H1 (cell line): ENCODE measurements at regions not wholly inside any gene's neighbourhood (a gene's known extent, or its start where the extent isn't known, plus 50 kb on each side); places are given as distances from the start of the nearest gene placed in this dataset.

Experiments
- CTCF ChIA-PET: fragments of 300-600 bp; sonication (Branson Sonifier 250); formaldehyde crosslinking; loops from one replicate; lab custom pipeline; 2021; ENCODE audit not compliant: partially characterized antibody; lab: Charles Lee
- POLR2A ChIA-PET: fragments of 300-600 bp; sonication (Branson Sonifier 250); formaldehyde crosslinking; loops from one replicate; lab custom pipeline; 2021; ENCODE audit warnings: inconsistent platforms; ENCODE audit not compliant: partially characterized antibody; lab: Charles Lee
- DNase-seq, 2 experiments: peaks; one replicate each; pipeline versions ENCODE4 v3.0.0 to v3.0.0-alpha.2; 2010 to 2022; ENCODE audit warnings: low spot score in 2 of 2, low read depth in 1 of 2, mixed read lengths in 1 of 2
- FAIRE-seq: peaks from 2 replicates; lab custom pipeline; 2011; peaks lifted over from hg19 to GRCh38; lab: Jason Lieb, UNC
- H2AFZ ChIP-seq: 2 replicates; pipeline ENCODE4 v1.8.1; 2012; ENCODE audit warnings: low read length, inconsistent platforms
- H2AK5ac ChIP-seq: 2 replicates; pipeline ENCODE4 v1.6.1; 2013; ENCODE audit warnings: low read depth, low read length
- H2BK120ac ChIP-seq: replicated peaks from 2 replicates; pipeline ENCODE3; 2013; ENCODE audit warnings: low read depth, low read length, inconsistent platforms
- H2BK12ac ChIP-seq: 2 replicates; pipeline ENCODE4 v1.6.1; 2013; ENCODE audit warnings: low read depth, low read length
- H2BK15ac ChIP-seq: 2 replicates; pipeline ENCODE4 v1.6.1; 2013; ENCODE audit warnings: low read length
- H2BK20ac ChIP-seq: 2 replicates; pipeline ENCODE4 v1.6.1; 2013; ENCODE audit warnings: low read length
- H2BK5ac ChIP-seq: 2 replicates; pipeline ENCODE4 v1.6.1; 2013; ENCODE audit warnings: low read depth, low read length
- H3K14ac ChIP-seq: 2 replicates; pipeline ENCODE4 v1.6.1; 2013; ENCODE audit warnings: inconsistent platforms; ENCODE audit not compliant: insufficient read length
- H3K18ac ChIP-seq: 2 replicates; pipeline ENCODE4 v1.6.1; 2013; ENCODE audit warnings: low read length; ENCODE audit errors: extremely low read depth
- H3K23ac ChIP-seq: 2 replicates; pipeline ENCODE4 v1.6.1; 2013; ENCODE audit warnings: inconsistent platforms; ENCODE audit not compliant: insufficient read length
- H3K23me2 ChIP-seq: 2 replicates; pipeline ENCODE4 v1.6.1; 2013; ENCODE audit warnings: low read depth, low read length
- H3K27ac ChIP-seq: 2 replicates; pipeline ENCODE4 v1.6.1; 2011; ENCODE audit warnings: low read depth, low read length, inconsistent platforms
- H3K27me3 ChIP-seq, 4 experiments: replicated peaks in 1 of 4; 1 replicate in 1 of 4; 2 replicates in 3 of 4; pipeline versions ENCODE4 v1.6.1 to v1.8.1; 2011 to 2013; ENCODE audit warnings: low read length in 3 of 4, mild to moderate bottlenecking in 3 of 4, inconsistent platforms in 2 of 4, mixed read lengths in 2 of 4, moderate library complexity in 1 of 4; ENCODE audit not compliant: control insufficient read depth in 3 of 4, insufficient read depth in 3 of 4; ENCODE audit errors: extremely low read depth in 1 of 4
- H3K36me3 ChIP-seq, 4 experiments: 2 replicates each; pipeline versions ENCODE4 v1.6.1 to v1.8.1; 2011 to 2013; ENCODE audit warnings: mild to moderate bottlenecking in 4 of 4, low read length in 3 of 4, moderate library complexity in 2 of 4, control low read depth in 1 of 4, inconsistent platforms in 1 of 4; ENCODE audit not compliant: insufficient read depth in 4 of 4, control insufficient read depth in 2 of 4
- H3K4ac ChIP-seq: replicated peaks from 2 replicates; pipeline ENCODE3; 2013; ENCODE audit warnings: low read length, low read depth, mixed read lengths, inconsistent platforms; ENCODE audit not compliant: insufficient read length
- H3K4me1 ChIP-seq, 4 experiments: replicated peaks in 1 of 4; 1 replicate in 1 of 4; 2 replicates in 3 of 4; pipeline versions ENCODE4 v1.6.1 to v1.8.1; 2011 to 2013; ENCODE audit warnings: low read length in 3 of 4, inconsistent platforms in 2 of 4, mixed read lengths in 1 of 4; ENCODE audit not compliant: insufficient read depth in 4 of 4, control insufficient read depth in 3 of 4
- H3K4me2 ChIP-seq, 2 experiments: 2 replicates each; pipeline versions ENCODE4 v1.6.1 to v1.8.1; 2011 to 2013; ENCODE audit warnings: low read depth in 2 of 2, low read length in 2 of 2, control low read depth in 1 of 2, inconsistent platforms in 1 of 2, mild to moderate bottlenecking in 1 of 2; ENCODE audit not compliant: insufficient read depth in 1 of 2
- H3K4me3 ChIP-seq, 4 experiments: fragments of 200-600, 300-600 bp in 1 of 4; sonication (generic), shearing (Covaris generic), sonication (Bioruptor Twin) in 1 of 4; 2 replicates each; pipeline versions ENCODE4 v1.5.1 to v1.8.1; 2011 to 2016; ENCODE audit warnings: low read length in 4 of 4, low read depth in 3 of 4, control low read depth in 2 of 4, inconsistent platforms in 2 of 4, mild to moderate bottlenecking in 2 of 4, mixed read lengths in 1 of 4, moderate library complexity in 1 of 4; ENCODE audit not compliant: insufficient read depth in 2 of 4; ENCODE audit errors: extremely low read depth in 1 of 4
- H3K56ac ChIP-seq: replicated peaks from 2 replicates; pipeline ENCODE3; 2013; ENCODE audit warnings: low read depth, mild to moderate bottlenecking, mixed read lengths, low read length, inconsistent platforms; ENCODE audit not compliant: insufficient read length
- H3K79me1 ChIP-seq: 2 replicates; pipeline ENCODE4 v1.6.1; 2013; ENCODE audit warnings: low read depth, low read length, control low read depth
- H3K79me2 ChIP-seq, 2 experiments: 2 replicates each; pipeline versions ENCODE4 v1.6.1 to v1.8.1; 2012 to 2013; ENCODE audit warnings: low read length in 2 of 2, mild to moderate bottlenecking in 2 of 2, inconsistent platforms in 1 of 2; ENCODE audit not compliant: insufficient read depth in 2 of 2, control insufficient read depth in 1 of 2
- H3K9ac ChIP-seq, 4 experiments: replicated peaks in 1 of 4; 1 replicate in 1 of 4; 2 replicates in 3 of 4; pipeline versions ENCODE4 v1.6.1 to v1.8.1; 2011 to 2013; ENCODE audit warnings: low read depth in 3 of 4, low read length in 3 of 4, control low read depth in 2 of 4, mild to moderate bottlenecking in 2 of 4, moderate library complexity in 2 of 4, inconsistent platforms in 1 of 4; ENCODE audit errors: extremely low read depth in 1 of 4
- H3K9me3 ChIP-seq, 2 experiments: 2 replicates each; pipeline versions ENCODE4 v1.6.1 to v1.8.1; 2012 to 2013; ENCODE audit warnings: mild to moderate bottlenecking in 2 of 2, moderate library complexity in 2 of 2, control low read depth in 1 of 2, inconsistent platforms in 1 of 2, low read depth in 1 of 2, low read length in 1 of 2, mixed read lengths in 1 of 2; ENCODE audit not compliant: insufficient read depth in 2 of 2
- H4K20me1 ChIP-seq, 2 experiments: replicated peaks in 1 of 2; 2 replicates each; pipeline versions ENCODE3 to v1.8.1; 2011 to 2013; ENCODE audit warnings: inconsistent platforms in 2 of 2, low read length in 2 of 2, mild to moderate bottlenecking in 1 of 2; ENCODE audit not compliant: insufficient read depth in 2 of 2, control insufficient read depth in 1 of 2
- H4K5ac ChIP-seq: 2 replicates; pipeline ENCODE4 v1.6.1; 2013; ENCODE audit warnings: low read length, low read depth, mixed read lengths, inconsistent platforms; ENCODE audit not compliant: insufficient read length
- H4K8ac ChIP-seq: 2 replicates; pipeline ENCODE4 v1.8.0; 2013; ENCODE audit warnings: mild to moderate bottlenecking, moderate library complexity, low read length, inconsistent platforms; ENCODE audit not compliant: insufficient read depth; ENCODE audit errors: extremely low read depth
- H4K91ac ChIP-seq: replicated peaks from 2 replicates; pipeline ENCODE3; 2013; ENCODE audit warnings: low read length, mixed read lengths, inconsistent platforms; ENCODE audit not compliant: insufficient read length
- ATF2 ChIP-seq: IDR thresholded peaks from 2 replicates; pipeline ENCODE4 v1.6.1; 2012; ENCODE audit warnings: low read length, inconsistent platforms
- E2F6 ChIP-seq: IDR thresholded peaks from 2 replicates; pipeline ENCODE4 v1.6.1; 2012; ENCODE audit warnings: inconsistent platforms
- NRF1 ChIP-seq: IDR thresholded peaks from 2 replicates; pipeline ENCODE4 v1.6.1; 2011; ENCODE audit warnings: mild to moderate bottlenecking, low read depth, low read length, improper control_type of control experiment
- WGBS, 2 experiments: shearing (Covaris generic) in 1 of 2; methylation state at CpG; one replicate each; pipeline versions ENCODE4 v1.1.6 to v1.1.7; 2013 to 2015; ENCODE audit warnings: low lambda C conversion rate in 2 of 2, mixed read lengths in 2 of 2, inconsistent platforms in 1 of 2, low coverage in 1 of 2, missing lambda C conversion rate in 1 of 2; ENCODE audit not compliant: insufficient replicate concordance in 2 of 2, insufficient coverage in 1 of 2, insufficient read length in 1 of 2; ENCODE audit errors: extremely low coverage in 1 of 2, missing lambda C conversion rate in 1 of 2; 5-methylcytosine and 5-hydroxymethylcytosine counted together

- Histone ChIP-seq H3K56ac (no peak overlapping the region), H3K27ac (no peak overlapping the region), H2BK12ac (no peak overlapping the region), H2AK5ac (no peak overlapping the region), H3K18ac (no peak overlapping the region), H3K79me2 (no peaks in the 10 kb centered on the region), H2BK120ac (no peak overlapping the region), H4K8ac (no peak overlapping the region), H3K14ac (no peak overlapping the region), H3K79me1 (peaks cover 2% of the 10 kb centered on the region; the same call in 1 of the 2 replicates), H3K27me3 (peaks cover 0 to 1% (median 0%) of the 10 kb centered on the region in 4 experiments; a peak in 1 of 7 replicates), H3K23me2 (no peaks in the 10 kb centered on the region), H3K4me3 (no peak overlapping the region), H3K9ac (no peak overlapping the region), H4K5ac (no peak overlapping the region), H3K9me3 (no peaks in the 10 kb centered on the region), H3K4me2 (no peak overlapping the region), H3K4ac (no peak overlapping the region), H4K91ac (no peak overlapping the region), H3K23ac (no peak overlapping the region), H2BK20ac (no peak overlapping the region), H2BK15ac (no peak overlapping the region), H2BK5ac (no peak overlapping the region), H4K20me1 (no peaks in the 10 kb centered on the region), H3K4me1 (peaks cover 0 to 6% (median 3%) of the 10 kb centered on the region in 4 experiments; a peak in 5 of 7 replicates), H2AFZ (no peak overlapping the region), H3K36me3 (no peaks in the 10 kb centered on the region)
- 80% methylated on average over 2 of the region's 2 CpGs; no CpG with 5 or more reads in 1 of the 2 experiments for WGBS, 2 experiments
- ChIA-PET POLR2A (no interaction called here), CTCF (interaction anchor here (0.6 to 1.0 kb wide), 3 partner anchors 76 to 417 kb away, joined by 3 to 4 read pairs (median 3); no protein-coding TSS in a partner anchor)
- TF ChIP-seq E2F6 (no peak), NRF1 (no peak), ATF2 (no peak)
- FAIRE-seq (no peak), DNase-seq (no peak)
Observed at GRCh38 chr1:115910231-115910630, 66.1 kb upstream of the SLC22A15 start.
